Mammary epithelial cell (primary cell): ENCODE measurements at regions not wholly inside any gene's neighbourhood (a gene's known extent, or its start where the extent isn't known, plus 50 kb on each side); places are given as distances from the start of the nearest gene placed in this dataset.

Experiments used
- CTCF ChIP-seq, 2 donors: IDR thresholded peaks in 1 of 2; conservative IDR thresholded peaks in 1 of 2; 2 replicates each; pipeline ENCODE4 v1.5.1; 2011 to 2012; ENCODE audit warnings: inconsistent platforms in 2 of 2, low read length in 2 of 2, mild to moderate bottlenecking in 2 of 2, control low read depth in 1 of 2, low read depth in 1 of 2; ENCODE audit not compliant: insufficient read depth in 1 of 2; ENCODE audit errors: extremely low read depth in 1 of 2
- EZH2 ChIP-seq: IDR thresholded peaks from 2 replicates; pipeline ENCODE4 v1.6.1; 2012; ENCODE audit warnings: low read length, inconsistent platforms, borderline replicate concordance

GRCh38 chr20:22232473-22232872 lies 351.9 kb downstream of the FOXA2 start:
- TF ChIP-seq EZH2 = no peak
- TF ChIP-seq CTCF (conservative IDR thresholded peaks at IDR 0.05 in 1 of 2, IDR thresholded peaks at IDR 0.05 in 1 of 2; ENCODE audit: extremely low read depth in 1 of 2, insufficient read depth in 1 of 2, low read depth in 1 of 2, low read length in 2 of 2) = no peak
